Natural killer cell (primary cell): ENCODE measurements at regions not wholly inside any gene's neighbourhood (a gene's known extent, or its start where the extent isn't known, plus 50 kb on each side); places are given as distances from the start of the nearest gene placed in this dataset.

Experiments used
- ATAC-seq, 3 donors: fragments of 150-1000 bp in 2 of 3; fragments of 200-7000 bp in 1 of 3; cut with Tn5 transposase; 1 replicate in 1 of 3; 2 replicates in 2 of 3; pipeline ENCODE4 v1.10.0; 2021; ENCODE audit warnings: mild to moderate bottlenecking in 2 of 3, moderate library complexity in 2 of 3
- DNase-seq, 2 donors: peaks; one replicate each; pipeline versions ENCODE4 v3.0.0 to v3.0.0-alpha.2; 2013 to 2021; ENCODE audit warnings: mixed read lengths in 1 of 2
- H3K27ac ChIP-seq: one replicate; pipeline ENCODE4 v1.5.1; 2013; ENCODE audit warnings: mild to moderate bottlenecking, low read length
- H3K27me3 ChIP-seq: one replicate; pipeline ENCODE4 v1.6.1; 2013; ENCODE audit warnings: low read length; ENCODE audit not compliant: control insufficient read depth, insufficient read depth
- H3K36me3 ChIP-seq: one replicate; pipeline ENCODE4 v1.6.1; 2013; ENCODE audit warnings: low read length; ENCODE audit not compliant: control insufficient read depth, insufficient read depth
- H3K4me1 ChIP-seq: one replicate; pipeline ENCODE4 v1.6.1; 2013; ENCODE audit warnings: low read length; ENCODE audit not compliant: control insufficient read depth, insufficient read depth
- H3K4me3 ChIP-seq: one replicate; pipeline ENCODE4 v1.5.1; 2013; ENCODE audit warnings: low read length
- H3K9me3 ChIP-seq: one replicate; pipeline ENCODE4 v1.6.1; 2013; ENCODE audit warnings: low read length; ENCODE audit not compliant: control insufficient read depth, insufficient read depth
- H3K27ac Mint-ChIP-seq, 2 donors: one replicate each; pipeline ENCODE4 v1.8.0; 2022; ENCODE audit warnings: mild to moderate bottlenecking in 2 of 2, mixed read lengths in 2 of 2, moderate library complexity in 1 of 2
- H3K27me3 Mint-ChIP-seq, 2 donors: one replicate each; pipeline ENCODE4 v1.8.0; 2022; ENCODE audit warnings: low read depth in 2 of 2, mixed read lengths in 2 of 2
- H3K36me3 Mint-ChIP-seq: one replicate; pipeline ENCODE4 v1.8.0; 2022; ENCODE audit warnings: mixed read lengths
- H3K4me1 Mint-ChIP-seq, 2 donors: one replicate each; pipeline ENCODE4 v1.8.0; 2022; ENCODE audit warnings: mixed read lengths in 2 of 2
- H3K4me3 Mint-ChIP-seq: one replicate; pipeline ENCODE4 v1.8.0; 2022; ENCODE audit warnings: mild to moderate bottlenecking, moderate library complexity, mixed read lengths
- H3K9me3 Mint-ChIP-seq, 2 donors: one replicate each; pipeline ENCODE4 v1.8.0; 2022; ENCODE audit warnings: mixed read lengths in 2 of 2
- WGBS: methylation state at CpG from one replicate; pipeline ENCODE4 v1.1.7; 2013; ENCODE audit warnings: missing lambda C conversion rate; ENCODE audit not compliant: insufficient coverage; 5-methylcytosine and 5-hydroxymethylcytosine counted together
- intact Hi-C: fragments of 100-400 bp; cut with micrococcal nuclease; formaldehyde crosslinking; loops from one replicate; pipeline ENCODE4 v1.14.2; 2022
- TF ChIP-seq, protein P1 (sequence below): fragments of 200-600 bp; IDR thresholded peaks from one replicate; pipeline ENCODE4 v1.8.0; 2022; ENCODE audit warnings: antibody characterized with exemption

DNA sequence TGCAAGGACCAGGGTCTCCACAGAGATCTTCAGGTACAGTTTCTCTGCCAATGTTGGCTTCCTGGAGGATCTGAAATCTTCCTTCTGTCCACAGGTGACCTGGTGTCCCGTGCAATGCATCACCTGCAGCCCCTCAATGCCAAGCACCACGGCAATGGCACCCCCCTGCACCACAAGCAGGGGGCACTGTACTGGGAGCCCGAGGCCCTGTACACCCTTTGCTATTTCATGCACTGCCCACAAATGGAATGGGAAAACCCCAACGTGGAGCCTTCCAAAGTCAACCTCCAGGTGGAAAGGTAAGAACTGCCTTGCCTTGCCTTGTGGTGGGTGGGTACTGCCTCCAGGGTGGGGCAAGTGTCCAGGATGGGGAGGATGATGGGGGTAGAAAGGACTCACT, 141.8 kb upstream of the PWP1 start:
- Mint-ChIP-seq H3K36me3 (no peaks in the 10 kb centered on the region), H3K27me3 (no peaks in the 10 kb centered on the region), H3K9me3 (no peaks in the 10 kb centered on the region), H3K4me1 (peaks cover 0 to 17% of the 10 kb centered on the region in 2 donors), H3K4me3 (no peak overlapping the region), H3K27ac (no peak overlapping the region)
- Histone ChIP-seq H3K27me3 (no peaks in the 10 kb centered on the region), H3K9me3 (no peaks in the 10 kb centered on the region), H3K27ac (no peak overlapping the region), H3K4me1 (no peaks in the 10 kb centered on the region), H3K36me3 (no peaks in the 10 kb centered on the region), H3K4me3 (no peak overlapping the region)
- TF ChIP-seq, protein P1, sequence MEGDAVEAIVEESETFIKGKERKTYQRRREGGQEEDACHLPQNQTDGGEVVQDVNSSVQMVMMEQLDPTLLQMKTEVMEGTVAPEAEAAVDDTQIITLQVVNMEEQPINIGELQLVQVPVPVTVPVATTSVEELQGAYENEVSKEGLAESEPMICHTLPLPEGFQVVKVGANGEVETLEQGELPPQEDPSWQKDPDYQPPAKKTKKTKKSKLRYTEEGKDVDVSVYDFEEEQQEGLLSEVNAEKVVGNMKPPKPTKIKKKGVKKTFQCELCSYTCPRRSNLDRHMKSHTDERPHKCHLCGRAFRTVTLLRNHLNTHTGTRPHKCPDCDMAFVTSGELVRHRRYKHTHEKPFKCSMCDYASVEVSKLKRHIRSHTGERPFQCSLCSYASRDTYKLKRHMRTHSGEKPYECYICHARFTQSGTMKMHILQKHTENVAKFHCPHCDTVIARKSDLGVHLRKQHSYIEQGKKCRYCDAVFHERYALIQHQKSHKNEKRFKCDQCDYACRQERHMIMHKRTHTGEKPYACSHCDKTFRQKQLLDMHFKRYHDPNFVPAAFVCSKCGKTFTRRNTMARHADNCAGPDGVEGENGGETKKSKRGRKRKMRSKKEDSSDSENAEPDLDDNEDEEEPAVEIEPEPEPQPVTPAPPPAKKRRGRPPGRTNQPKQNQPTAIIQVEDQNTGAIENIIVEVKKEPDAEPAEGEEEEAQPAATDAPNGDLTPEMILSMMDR = no peak
- intact Hi-C loops = no loop called here
- WGBS = 90% methylated on average over 4 of the region's 4 CpGs
- ATAC-seq (no peak), DNase-seq (no peak)

DNA sequence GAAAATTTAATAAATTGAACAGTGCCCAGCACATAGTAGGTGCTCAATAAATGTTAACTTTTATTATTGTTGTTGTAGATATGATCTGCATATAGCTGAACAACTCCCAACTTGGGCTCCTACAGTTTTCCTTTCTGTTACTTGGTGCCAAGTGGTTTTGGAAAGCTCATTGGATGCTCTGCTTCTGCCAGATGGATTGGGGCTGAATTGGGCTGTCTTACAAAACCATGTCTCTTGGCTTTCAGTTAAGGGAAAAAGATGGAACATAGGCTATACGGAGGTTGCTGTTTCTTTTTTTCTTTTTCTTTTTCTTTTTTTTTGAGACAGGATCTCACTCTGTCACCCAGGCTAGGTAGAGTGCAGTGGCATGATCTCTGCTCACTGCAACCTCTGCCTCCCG, 140.7 kb upstream of the PWP1 start:
- no peak overlapping the region for H3K27ac Mint-ChIP-seq
- intact Hi-C loops = no loop called here
- no peak overlapping the region for H3K4me3 Mint-ChIP-seq
- H3K9me3 Mint-ChIP-seq = no peaks in the 10 kb centered on the region
- Histone ChIP-seq H3K4me1 (no peaks in the 10 kb centered on the region), H3K9me3 (no peaks in the 10 kb centered on the region), H3K4me3 (no peak overlapping the region), H3K27me3 (no peaks in the 10 kb centered on the region), H3K36me3 (no peaks in the 10 kb centered on the region), H3K27ac (no peak overlapping the region)
- TF ChIP-seq, protein P1 = no peak
- WGBS = 94% methylated on average over 2 of the region's 2 CpGs
- peaks cover 0 to 9% of the 10 kb centered on the region in 2 donors for H3K4me1 Mint-ChIP-seq
- no peak for DNase-seq
- no peaks in the 10 kb centered on the region for H3K36me3 Mint-ChIP-seq
- H3K27me3 Mint-ChIP-seq = no peaks in the 10 kb centered on the region
- ATAC-seq = no peak

DNA sequence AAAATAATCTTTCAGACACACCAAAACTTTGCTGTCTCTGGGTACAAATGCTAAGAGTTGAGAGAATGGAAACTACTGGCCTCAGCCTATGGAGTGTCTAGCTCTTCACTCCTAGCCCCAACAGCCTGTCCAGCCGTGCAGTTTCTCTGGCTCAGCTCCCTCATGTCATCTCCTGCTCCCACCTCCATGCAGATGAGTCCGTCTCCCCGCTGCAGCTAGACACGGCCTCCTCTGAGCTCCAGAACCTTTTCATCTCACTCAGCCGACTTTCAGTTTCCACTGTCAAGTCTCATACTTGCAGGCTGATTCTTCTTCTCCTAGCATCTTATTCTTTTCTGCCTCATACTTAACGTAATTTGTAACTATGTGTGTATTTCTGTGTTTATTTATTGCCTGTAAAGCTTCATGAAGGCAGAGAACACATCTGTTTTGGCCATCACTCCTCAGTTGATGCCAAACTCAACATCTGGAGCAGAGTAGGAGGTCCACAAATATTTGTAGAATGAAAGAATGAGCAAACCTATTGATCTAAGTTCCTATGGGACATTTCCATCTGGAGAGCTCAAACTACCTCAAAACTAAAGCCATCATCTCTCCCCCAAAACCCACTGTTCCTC, 139.8 kb upstream of the PWP1 start:
- no peak overlapping the region for H3K4me3 ChIP-seq
- Mint-ChIP-seq H3K36me3 (no peaks in the 10 kb centered on the region), H3K4me1 (peaks cover 0 to 9% of the 10 kb centered on the region in 2 donors), H3K4me3 (no peak overlapping the region), H3K27me3 (no peaks in the 10 kb centered on the region), H3K9me3 (no peaks in the 10 kb centered on the region), H3K27ac (no peak overlapping the region)
- ATAC-seq (no peak), DNase-seq (no peak)
- H3K4me1 ChIP-seq = no peaks in the 10 kb centered on the region
- 84% methylated on average over 5 of the region's 6 CpGs for WGBS
- intact Hi-C loops = no loop called here
- no peaks in the 10 kb centered on the region for H3K27me3 ChIP-seq
- TF ChIP-seq, protein P1 = no peak
- H3K9me3 ChIP-seq = no peaks in the 10 kb centered on the region
- H3K27ac ChIP-seq = no peak overlapping the region
- H3K36me3 ChIP-seq = no peaks in the 10 kb centered on the region

DNA sequence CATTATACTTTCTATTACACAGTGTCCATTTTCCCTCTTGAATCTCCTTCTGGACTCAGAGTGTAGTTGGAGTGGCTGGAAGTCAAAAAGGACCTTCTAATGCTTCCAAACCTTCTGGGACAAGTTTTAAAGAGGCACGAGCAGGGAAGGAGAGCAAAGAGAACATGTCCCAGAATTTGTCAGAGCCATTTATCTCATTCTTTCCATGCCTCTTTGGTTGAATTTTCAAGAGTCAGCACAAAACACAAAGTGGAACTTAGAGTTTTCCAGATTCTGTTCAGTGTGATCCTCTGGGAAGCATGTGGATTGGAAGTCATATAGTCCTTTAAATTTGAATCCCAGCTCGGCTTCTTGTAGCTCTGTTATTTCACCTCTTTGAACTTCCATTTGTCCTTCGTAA, 138.2 kb upstream of the PWP1 start:
- H3K27me3 Mint-ChIP-seq = no peaks in the 10 kb centered on the region
- H3K9me3 Mint-ChIP-seq = no peaks in the 10 kb centered on the region
- WGBS = 97% methylated on average over 3 of the region's 3 CpGs
- no peak overlapping the region for H3K4me3 ChIP-seq
- H3K36me3 Mint-ChIP-seq = no peaks in the 10 kb centered on the region
- no peak overlapping the region for H3K27ac Mint-ChIP-seq
- DNase-seq (no peak), ATAC-seq (no peak)
- H3K27ac ChIP-seq = no peak overlapping the region
- no peaks in the 10 kb centered on the region for H3K36me3 ChIP-seq
- no peaks in the 10 kb centered on the region for H3K4me1 ChIP-seq
- H3K4me3 Mint-ChIP-seq = no peak overlapping the region
- H3K27me3 ChIP-seq = no peaks in the 10 kb centered on the region
- TF ChIP-seq, protein P1 = no peak
- intact Hi-C loops = no loop called here
- H3K9me3 ChIP-seq = no peaks in the 10 kb centered on the region
- H3K4me1 Mint-ChIP-seq = peaks cover 0 to 9% of the 10 kb centered on the region in 2 donors
